Epithelial cell of proximal tubule (primary cell): ENCODE measurements at regions not wholly inside any gene's neighbourhood (a gene's known extent, or its start where the extent isn't known, plus 50 kb on each side); places are given as distances from the start of the nearest gene placed in this dataset.

ENCODE experiments used
- DNase-seq: peaks from one replicate; pipeline ENCODE4 v3.0.0-alpha.2; 2011; ENCODE audit warnings: low read depth
- H3K4me3 ChIP-seq: 2 replicates; pipeline ENCODE4 v1.5.1; 2011; ENCODE audit warnings: low read depth, mild to moderate bottlenecking, low read length
- TF ChIP-seq, protein P1 (sequence below): conservative IDR thresholded peaks from 2 replicates; pipeline ENCODE4 v1.5.1; 2012; ENCODE audit warnings: low read depth, mild to moderate bottlenecking, low read length

DNA sequence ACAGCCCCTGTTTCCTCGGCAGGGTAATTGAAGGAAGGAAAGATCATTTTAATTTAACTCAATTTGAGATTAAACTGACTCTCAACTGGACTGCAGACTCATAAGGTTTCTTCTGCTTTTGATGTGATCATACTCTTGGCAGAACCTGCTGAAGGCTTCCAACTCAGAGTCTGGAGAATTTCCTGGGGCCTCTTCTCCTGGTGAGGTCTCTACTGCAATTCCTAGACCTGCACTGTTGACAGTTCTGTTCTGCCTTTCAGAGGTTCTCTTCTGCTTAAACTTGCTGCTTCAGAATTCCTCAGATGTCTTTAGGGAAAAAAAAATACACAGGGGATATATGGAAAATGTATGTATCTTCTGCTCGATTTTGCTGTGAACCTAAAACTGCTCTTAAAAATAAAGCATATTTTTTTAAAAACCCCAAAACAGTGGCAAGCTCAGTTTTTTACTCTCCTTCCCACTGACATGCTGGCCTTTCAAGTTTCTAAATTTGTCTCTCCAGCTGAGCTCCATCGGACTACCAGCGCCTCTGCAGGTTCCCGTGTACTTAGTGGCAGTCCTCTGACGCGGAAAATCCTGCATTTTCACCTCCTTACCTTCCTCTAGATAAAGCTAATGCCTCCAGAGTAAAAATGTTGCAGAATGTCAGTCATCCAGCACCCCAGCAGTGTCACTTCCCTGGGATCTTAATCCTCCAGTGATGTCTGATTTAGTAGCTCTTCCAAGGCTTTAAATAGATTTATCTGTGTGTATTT, 733.5 kb upstream of the SGCG start:
- H3K4me3 ChIP-seq = no peak overlapping the region
- DNase-seq = no peak
- TF ChIP-seq, protein P1, sequence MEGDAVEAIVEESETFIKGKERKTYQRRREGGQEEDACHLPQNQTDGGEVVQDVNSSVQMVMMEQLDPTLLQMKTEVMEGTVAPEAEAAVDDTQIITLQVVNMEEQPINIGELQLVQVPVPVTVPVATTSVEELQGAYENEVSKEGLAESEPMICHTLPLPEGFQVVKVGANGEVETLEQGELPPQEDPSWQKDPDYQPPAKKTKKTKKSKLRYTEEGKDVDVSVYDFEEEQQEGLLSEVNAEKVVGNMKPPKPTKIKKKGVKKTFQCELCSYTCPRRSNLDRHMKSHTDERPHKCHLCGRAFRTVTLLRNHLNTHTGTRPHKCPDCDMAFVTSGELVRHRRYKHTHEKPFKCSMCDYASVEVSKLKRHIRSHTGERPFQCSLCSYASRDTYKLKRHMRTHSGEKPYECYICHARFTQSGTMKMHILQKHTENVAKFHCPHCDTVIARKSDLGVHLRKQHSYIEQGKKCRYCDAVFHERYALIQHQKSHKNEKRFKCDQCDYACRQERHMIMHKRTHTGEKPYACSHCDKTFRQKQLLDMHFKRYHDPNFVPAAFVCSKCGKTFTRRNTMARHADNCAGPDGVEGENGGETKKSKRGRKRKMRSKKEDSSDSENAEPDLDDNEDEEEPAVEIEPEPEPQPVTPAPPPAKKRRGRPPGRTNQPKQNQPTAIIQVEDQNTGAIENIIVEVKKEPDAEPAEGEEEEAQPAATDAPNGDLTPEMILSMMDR = no peak

DNA sequence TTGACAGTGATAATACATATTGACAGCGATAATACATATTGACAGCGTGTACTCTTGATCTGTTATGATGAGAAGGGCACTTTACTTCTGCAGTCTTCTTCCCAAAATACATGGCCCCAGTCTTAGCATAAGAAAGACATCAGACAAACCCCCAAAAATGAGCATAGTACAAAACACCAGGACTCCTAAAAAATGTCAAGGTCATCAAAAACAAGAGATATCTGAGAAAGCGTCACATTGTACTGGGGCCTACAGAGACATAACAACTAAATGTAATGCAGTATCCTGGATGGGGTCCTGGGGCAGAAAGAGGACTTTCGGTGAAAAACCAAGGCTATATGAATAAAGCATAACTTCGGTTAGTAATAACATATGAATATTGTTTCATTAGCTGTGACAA, 731.5 kb upstream of the SGCG start:
- DNase-seq = no peak
- H3K4me3 ChIP-seq = no peak overlapping the region
- TF ChIP-seq, protein P1 = no peak

DNA sequence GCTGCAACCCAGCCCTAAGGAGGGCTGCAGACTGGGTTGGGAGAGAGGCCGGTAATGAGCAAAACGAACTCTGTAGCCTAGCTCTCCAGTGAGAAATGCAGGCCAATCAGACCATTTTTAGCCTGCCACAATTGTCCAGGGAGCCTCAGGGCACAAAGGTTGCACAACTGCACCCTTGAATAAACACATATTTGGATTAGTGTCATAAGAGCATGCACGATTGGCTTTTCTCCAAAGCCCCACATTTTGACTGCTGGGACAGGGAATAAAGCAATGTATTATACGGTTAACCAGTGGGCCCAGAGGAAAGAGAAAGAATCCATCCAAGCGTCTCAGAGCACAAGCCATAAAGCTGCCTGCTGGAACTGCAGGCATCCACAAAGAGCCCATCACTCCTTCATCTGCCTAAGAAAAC, 729.4 kb upstream of the SGCG start:
- H3K4me3 ChIP-seq = no peak overlapping the region
- DNase-seq = no peak
- TF ChIP-seq, protein P1 = no peak

DNA sequence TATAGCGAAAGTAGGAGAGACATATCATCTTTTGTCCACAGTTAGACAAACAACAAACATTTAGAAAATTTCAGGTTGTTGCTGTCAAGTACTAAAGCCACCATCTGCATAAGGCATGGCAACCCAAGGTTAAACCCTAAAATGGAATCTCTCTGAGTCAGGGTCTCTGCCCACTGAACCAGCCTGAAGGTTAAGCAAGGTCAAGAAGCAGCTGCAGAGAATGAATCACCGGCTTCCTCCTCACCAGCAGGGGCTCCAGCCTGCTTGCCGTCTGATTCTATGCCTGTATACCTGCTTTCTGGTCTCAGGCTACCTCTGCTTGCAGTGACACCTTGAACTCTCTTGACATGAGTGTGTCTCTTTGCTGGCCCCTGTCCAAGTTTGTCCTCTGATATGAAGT, 726.2 kb upstream of the SGCG start:
- no peak overlapping the region for H3K4me3 ChIP-seq
- no peak for DNase-seq
- TF ChIP-seq, protein P1 = no peak

DNA sequence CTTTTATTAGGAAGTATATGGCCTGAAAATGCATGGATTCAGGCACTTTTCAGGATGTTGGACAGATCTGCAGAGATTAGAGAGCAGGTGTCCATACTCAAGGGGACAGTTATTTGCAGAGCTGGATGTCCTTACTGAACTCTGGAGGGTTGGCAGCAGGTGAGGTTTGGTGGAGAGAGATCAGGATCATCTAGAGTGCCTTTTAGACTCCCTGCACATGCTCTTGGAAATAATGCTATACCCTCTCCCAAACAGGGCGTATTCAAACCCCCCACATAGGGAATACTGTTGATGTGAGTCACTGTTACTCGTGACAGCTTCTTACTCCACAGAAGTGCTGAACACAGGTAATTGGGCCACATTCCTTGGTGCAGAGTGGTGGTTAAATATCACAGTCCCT, 725.7 kb upstream of the SGCG start:
- TF ChIP-seq, protein P1 = no peak
- H3K4me3 ChIP-seq = no peak overlapping the region
- DNase-seq = no peak

DNA sequence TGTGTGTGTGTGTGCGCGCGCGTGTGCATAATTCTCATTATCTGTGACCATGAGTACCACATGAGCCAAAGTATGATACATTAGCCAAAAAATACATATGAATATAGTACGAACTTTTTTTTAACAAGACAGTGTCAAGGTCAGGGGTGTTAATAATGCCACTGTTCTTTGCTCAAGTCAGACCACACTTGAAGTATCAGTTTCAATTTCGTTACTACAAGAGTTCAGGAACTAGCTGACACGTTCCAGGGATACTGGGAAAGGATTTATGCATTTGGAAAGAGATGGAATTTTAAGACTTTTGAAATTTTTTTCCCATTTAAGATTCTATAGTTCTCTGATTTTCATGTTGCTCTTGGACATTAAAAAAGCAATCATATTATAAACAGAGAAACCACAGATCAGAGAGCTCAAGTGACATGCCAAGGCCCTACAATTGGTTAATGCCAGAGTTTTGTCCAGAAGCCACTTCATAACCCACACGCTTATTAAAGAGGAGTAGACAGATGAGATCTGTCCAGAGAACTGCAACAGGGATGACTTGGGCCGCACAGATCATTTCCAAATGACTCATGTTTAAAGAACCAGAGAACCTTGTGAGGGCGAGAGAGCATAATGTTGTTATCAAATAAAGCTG, 718.8 kb upstream of the SGCG start:
- no peak overlapping the region for H3K4me3 ChIP-seq
- TF ChIP-seq, protein P1 = no peak
- DNase-seq = no peak

DNA sequence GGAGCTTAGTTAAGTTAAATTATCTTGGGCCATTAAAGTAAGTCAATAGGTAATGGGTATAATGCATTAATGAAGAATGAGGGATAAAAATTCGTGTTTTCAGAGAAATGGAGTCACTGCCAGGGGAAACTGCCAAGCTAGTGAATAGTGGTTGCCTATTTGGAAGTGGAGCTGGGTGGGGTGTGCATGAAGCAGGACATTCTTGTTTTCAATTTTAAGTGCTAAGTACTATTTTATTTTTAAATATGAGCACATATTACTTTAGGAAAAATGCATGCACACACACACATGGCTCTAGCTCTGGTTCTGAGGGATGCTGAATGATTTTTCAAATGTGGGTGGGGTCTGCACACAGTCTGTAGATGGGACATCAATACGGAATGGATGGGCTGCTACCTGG, 717.7 kb upstream of the SGCG start:
- H3K4me3 ChIP-seq = no peak overlapping the region
- TF ChIP-seq, protein P1 = no peak
- DNase-seq = no peak
